ENCODE measurements at regions not wholly inside any gene's neighbourhood (a gene's known extent, or its start where the extent isn't known, plus 50 kb on each side); places are given as distances from the start of the nearest gene placed in this dataset.
"Not testable (repeated sequence)": the region's sequence is repeated elsewhere in the genome, so short reads cannot be mapped to it uniquely, and the experiment has no call there.

DNA sequence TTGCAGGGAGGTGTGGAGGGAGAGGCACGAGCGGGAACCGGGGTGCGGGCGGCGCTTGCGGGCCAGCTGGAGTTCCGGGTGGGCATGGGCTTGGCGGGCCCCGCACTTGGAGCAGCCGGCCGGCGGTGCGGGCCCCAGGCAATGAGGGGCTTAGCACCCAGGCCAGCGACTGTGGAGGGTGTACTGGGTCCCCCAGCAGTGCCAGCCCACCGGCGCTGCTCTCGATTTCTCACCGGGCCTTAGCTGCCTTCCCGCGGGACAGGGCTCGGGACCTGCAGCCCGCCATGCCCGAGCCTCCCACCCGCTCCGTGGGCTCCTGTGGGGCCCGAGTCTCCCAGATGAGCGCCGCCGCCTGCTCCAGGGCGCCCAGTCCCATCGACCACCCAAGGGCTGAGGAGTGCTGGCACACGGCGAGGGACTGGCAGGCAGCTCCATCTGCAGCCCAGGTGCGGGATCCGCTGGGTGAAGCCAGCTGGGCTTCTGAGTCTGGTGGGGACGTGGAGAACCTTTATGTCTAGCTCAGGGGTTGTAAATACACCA lies 115.9 kb upstream of the NDN start:
- H2BK120ac ChIP-seq (ENCODE audit: insufficient read depth, low read length, poor library complexity); H2BK5ac ChIP-seq (ENCODE audit: low read depth, low read length, poor library complexity); H3K79me1 ChIP-seq (ENCODE audit: low read length); H3K4me2 ChIP-seq (ENCODE audit: low read length); H3K4ac ChIP-seq (ENCODE audit: low read depth, low read length); H2AK5ac ChIP-seq (ENCODE audit: low read length); H3K23ac ChIP-seq (ENCODE audit: low read length); H3K18ac ChIP-seq (ENCODE audit: low read length); H3K79me2 ChIP-seq (ENCODE audit: control insufficient read depth, insufficient read depth, low read length, poor library complexity); H3K14ac ChIP-seq (ENCODE audit: low read length); H2BK12ac ChIP-seq (ENCODE audit: low read length); H3K36me3 ChIP-seq (ENCODE audit: control insufficient read depth in 1 of 2, insufficient read depth in 2 of 2, low read length in 2 of 2); H3K27me3 ChIP-seq (ENCODE audit: insufficient read depth, low read length); H2AFZ ChIP-seq (ENCODE audit: insufficient read depth, low read length, poor library complexity); H3K4me1 ChIP-seq (ENCODE audit: control insufficient read depth in 1 of 2, insufficient read depth in 2 of 2, low read length in 2 of 2); H4K8ac ChIP-seq (ENCODE audit: low read depth, low read length); DNase-seq; H3K9ac ChIP-seq (ENCODE audit: low read length); H4K12ac ChIP-seq (ENCODE audit: low read depth, low read length); H3K27ac ChIP-seq (ENCODE audit: low read depth, low read length); H4K91ac ChIP-seq (ENCODE audit: low read depth, low read length); H3K4me3 ChIP-seq (ENCODE audit: low read depth, low read length): not testable (repeated sequence)
- no CpG with 5 or more reads among the region's 37 CpGs for WGBS (ENCODE audit: extremely low coverage, insufficient coverage, insufficient read length)
- peaks cover 14% of the 10 kb centered on the region for H3K9me3 ChIP-seq (ENCODE audit: insufficient read depth, low read depth, low read length)

DNA sequence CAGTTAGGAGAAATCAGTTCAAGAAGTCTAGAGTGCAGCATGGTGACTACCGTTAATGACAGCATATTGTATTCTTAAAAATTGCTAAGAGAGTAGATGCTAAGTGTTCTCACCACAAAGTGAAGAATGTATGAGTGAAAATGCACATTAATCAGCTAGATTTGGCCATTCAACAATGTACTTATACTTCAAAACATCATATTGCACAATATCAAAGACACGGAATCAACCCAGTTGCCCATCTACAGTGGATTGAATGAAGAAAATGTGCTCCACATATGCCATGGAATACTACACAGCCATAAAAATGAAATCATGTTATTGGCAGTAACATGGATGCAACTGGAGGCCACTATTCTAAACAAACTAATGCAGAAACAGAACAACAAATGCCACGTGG lies 119.9 kb upstream of the NDN start:
- H3K9me3 ChIP-seq (ENCODE audit: insufficient read depth, low read depth, low read length), result peaks cover 16% of the 10 kb centered on the region
- H3K18ac ChIP-seq (ENCODE audit: low read length), result no peak overlapping the region
- no peaks in the 10 kb centered on the region for H3K4me1 ChIP-seq (ENCODE audit: control insufficient read depth in 1 of 2, insufficient read depth in 2 of 2, low read length in 2 of 2)
- no peak overlapping the region for H4K12ac ChIP-seq (ENCODE audit: low read depth, low read length)
- H2BK5ac ChIP-seq (ENCODE audit: low read depth, low read length, poor library complexity), result no peak overlapping the region
- no peak overlapping the region for H2AK5ac ChIP-seq (ENCODE audit: low read length)
- no peak overlapping the region for H3K4me2 ChIP-seq (ENCODE audit: low read length)
- no peak overlapping the region for H3K27ac ChIP-seq (ENCODE audit: low read depth, low read length)
- H3K79me1 ChIP-seq (ENCODE audit: low read length), result no peaks in the 10 kb centered on the region
- no peak overlapping the region for H3K4ac ChIP-seq (ENCODE audit: low read depth, low read length)
- H3K4me3 ChIP-seq (ENCODE audit: low read depth, low read length), result no peak overlapping the region
- H3K23ac ChIP-seq (ENCODE audit: low read length), result no peak overlapping the region
- H3K79me2 ChIP-seq (ENCODE audit: control insufficient read depth, insufficient read depth, low read length, poor library complexity), result no peaks in the 10 kb centered on the region
- H3K36me3 ChIP-seq (ENCODE audit: control insufficient read depth in 1 of 2, insufficient read depth in 2 of 2, low read length in 2 of 2), result no peaks in the 10 kb centered on the region
- no peak overlapping the region for H2BK12ac ChIP-seq (ENCODE audit: low read length)
- no peak overlapping the region for H3K14ac ChIP-seq (ENCODE audit: low read length)
- no peak overlapping the region for H2BK120ac ChIP-seq (ENCODE audit: insufficient read depth, low read length, poor library complexity)
- no CpG with 5 or more reads among the region's 3 CpGs for WGBS (ENCODE audit: extremely low coverage, insufficient coverage, insufficient read length)
- H3K27me3 ChIP-seq (ENCODE audit: insufficient read depth, low read length), result peaks cover 2% of the 10 kb centered on the region
- no peak overlapping the region for H4K8ac ChIP-seq (ENCODE audit: low read depth, low read length)
- H3K9ac ChIP-seq (ENCODE audit: low read length), result no peak overlapping the region
- no peak for DNase-seq
- no peak overlapping the region for H4K91ac ChIP-seq (ENCODE audit: low read depth, low read length)
- H2AFZ ChIP-seq (ENCODE audit: insufficient read depth, low read length, poor library complexity), result no peak overlapping the region

DNA sequence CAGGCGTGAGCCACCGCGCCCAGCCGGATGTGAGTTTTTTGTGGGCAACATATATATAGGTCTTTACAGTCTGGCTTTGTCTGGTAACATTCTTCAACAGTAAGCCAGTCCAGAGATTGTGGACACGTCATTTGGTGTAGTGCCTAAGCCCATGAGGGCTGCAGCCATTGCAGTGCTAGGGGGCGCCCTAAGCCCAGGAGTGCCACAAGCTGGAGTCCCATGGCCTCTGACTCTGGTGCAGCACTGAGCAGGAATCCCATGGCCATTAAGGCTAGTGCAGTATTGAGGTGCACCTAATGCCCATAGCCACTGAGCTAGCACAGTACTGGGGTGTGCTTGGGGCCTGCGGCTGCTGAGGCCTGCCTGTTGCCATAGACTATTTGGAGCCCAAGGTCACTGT lies 136.4 kb upstream of the NDN start:
- WGBS (ENCODE audit: extremely low coverage, insufficient coverage, insufficient read length), result no CpG with 5 or more reads among the region's 7 CpGs
- Histone ChIP-seq H3K27me3 (ENCODE audit: insufficient read depth, low read length) (no peaks in the 10 kb centered on the region), H2BK12ac (ENCODE audit: low read length) (no peak overlapping the region), H2BK120ac (ENCODE audit: insufficient read depth, low read length, poor library complexity) (no peak overlapping the region), H3K79me2 (ENCODE audit: control insufficient read depth, insufficient read depth, low read length, poor library complexity) (no peaks in the 10 kb centered on the region), H3K4me1 (ENCODE audit: control insufficient read depth in 1 of 2, insufficient read depth in 2 of 2, low read length in 2 of 2) (no peaks in the 10 kb centered on the region), H4K91ac (ENCODE audit: low read depth, low read length) (no peak overlapping the region), H3K18ac (ENCODE audit: low read length) (no peak overlapping the region), H2BK5ac (ENCODE audit: low read depth, low read length, poor library complexity) (no peak overlapping the region), H2AFZ (ENCODE audit: insufficient read depth, low read length, poor library complexity) (no peak overlapping the region), H3K4ac (ENCODE audit: low read depth, low read length) (no peak overlapping the region), H3K23ac (ENCODE audit: low read length) (no peak overlapping the region), H3K9ac (ENCODE audit: low read length) (no peak overlapping the region), H3K27ac (ENCODE audit: low read depth, low read length) (no peak overlapping the region), H3K9me3 (ENCODE audit: insufficient read depth, low read depth, low read length) (peaks cover 5% of the 10 kb centered on the region), H4K8ac (ENCODE audit: low read depth, low read length) (no peak overlapping the region), H3K4me2 (ENCODE audit: low read length) (no peak overlapping the region), H3K79me1 (ENCODE audit: low read length) (no peaks in the 10 kb centered on the region), H4K12ac (ENCODE audit: low read depth, low read length) (no peak overlapping the region), H3K14ac (ENCODE audit: low read length) (no peak overlapping the region), H3K4me3 (ENCODE audit: low read depth, low read length) (no peak overlapping the region), H3K36me3 (ENCODE audit: control insufficient read depth in 1 of 2, insufficient read depth in 2 of 2, low read length in 2 of 2) (no peaks in the 10 kb centered on the region), H2AK5ac (ENCODE audit: low read length) (no peak overlapping the region)
- no peak for DNase-seq

DNA sequence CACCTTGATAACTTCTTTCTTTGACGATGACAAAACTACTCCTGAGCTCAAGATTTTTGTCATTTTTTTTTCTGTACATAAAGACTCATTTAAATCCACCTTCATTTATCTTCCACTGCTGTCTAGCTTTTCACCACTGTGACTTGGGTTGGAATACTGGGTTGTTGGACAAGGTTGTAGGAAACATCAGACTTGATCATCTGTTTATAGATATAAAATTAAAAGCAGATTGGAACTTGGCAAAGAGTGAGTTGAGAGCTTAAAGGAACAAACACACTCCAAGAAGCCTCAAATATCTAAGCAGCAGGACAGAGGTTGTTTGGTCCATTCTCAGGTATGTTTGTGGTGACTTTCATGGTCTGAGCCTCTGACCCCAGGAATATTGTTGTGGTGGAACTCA lies 141.7 kb upstream of the NDN start:
- no peaks in the 10 kb centered on the region for H3K79me2 ChIP-seq (ENCODE audit: control insufficient read depth, insufficient read depth, low read length, poor library complexity)
- H3K4me3 ChIP-seq (ENCODE audit: low read depth, low read length), result no peak overlapping the region
- WGBS (ENCODE audit: extremely low coverage, insufficient coverage, insufficient read length), result no CpG with 5 or more reads among the region's 1 CpG
- H4K91ac ChIP-seq (ENCODE audit: low read depth, low read length), result no peak overlapping the region
- H4K8ac ChIP-seq (ENCODE audit: low read depth, low read length), result no peak overlapping the region
- no peaks in the 10 kb centered on the region for H3K36me3 ChIP-seq (ENCODE audit: control insufficient read depth in 1 of 2, insufficient read depth in 2 of 2, low read length in 2 of 2)
- H2BK12ac ChIP-seq (ENCODE audit: low read length), result no peak overlapping the region
- H2AFZ ChIP-seq (ENCODE audit: insufficient read depth, low read length, poor library complexity), result no peak overlapping the region
- H3K9me3 ChIP-seq (ENCODE audit: insufficient read depth, low read depth, low read length), result peaks cover 2% of the 10 kb centered on the region
- no peak overlapping the region for H3K9ac ChIP-seq (ENCODE audit: low read length)
- no peak overlapping the region for H3K4me2 ChIP-seq (ENCODE audit: low read length)
- H2AK5ac ChIP-seq (ENCODE audit: low read length), result no peak overlapping the region
- no peak overlapping the region for H3K27ac ChIP-seq (ENCODE audit: low read depth, low read length)
- no peaks in the 10 kb centered on the region for H3K4me1 ChIP-seq (ENCODE audit: control insufficient read depth in 1 of 2, insufficient read depth in 2 of 2, low read length in 2 of 2)
- H3K79me1 ChIP-seq (ENCODE audit: low read length), result no peaks in the 10 kb centered on the region
- no peak overlapping the region for H3K23ac ChIP-seq (ENCODE audit: low read length)
- H3K27me3 ChIP-seq (ENCODE audit: insufficient read depth, low read length), result no peaks in the 10 kb centered on the region
- H4K12ac ChIP-seq (ENCODE audit: low read depth, low read length), result no peak overlapping the region
- DNase-seq, result no peak
- no peak overlapping the region for H3K4ac ChIP-seq (ENCODE audit: low read depth, low read length)
- no peak overlapping the region for H3K14ac ChIP-seq (ENCODE audit: low read length)
- no peak overlapping the region for H2BK5ac ChIP-seq (ENCODE audit: low read depth, low read length, poor library complexity)
- no peak overlapping the region for H3K18ac ChIP-seq (ENCODE audit: low read length)
- H2BK120ac ChIP-seq (ENCODE audit: insufficient read depth, low read length, poor library complexity), result no peak overlapping the region
